H1 (cell line): ENCODE measurements at regions not wholly inside any gene's neighbourhood (a gene's known extent, or its start where the extent isn't known, plus 50 kb on each side); places are given as distances from the start of the nearest gene placed in this dataset.

ENCODE experiments used
- CTCF ChIP-seq, 3 experiments: IDR thresholded peaks; 1 replicate in 2 of 3; 2 replicates in 1 of 3; pipeline versions ENCODE4 v1.5.1 to v1.6.1; 2011; ENCODE audit warnings: low read length in 3 of 3, mild to moderate bottlenecking in 3 of 3, inconsistent platforms in 2 of 3, low read depth in 1 of 3, moderate library complexity in 1 of 3; ENCODE audit not compliant: insufficient read depth in 1 of 3; ENCODE audit errors: control extremely low read depth in 1 of 3
- SIN3A ChIP-seq, 2 experiments: IDR thresholded peaks in 1 of 2; conservative IDR thresholded peaks in 1 of 2; 2 replicates each; pipeline ENCODE4 v1.6.1; 2011 to 2012; ENCODE audit warnings: low read length in 2 of 2, improper control_type of control experiment in 1 of 2, low read depth in 1 of 2, mild to moderate bottlenecking in 1 of 2

- no peak for TF ChIP-seq SIN3A (conservative IDR thresholded peaks at IDR 0.05 in 1 of 2, IDR thresholded peaks at IDR 0.05 in 1 of 2; ENCODE audit: low read depth in 1 of 2, low read length in 2 of 2)
- TF ChIP-seq CTCF (IDR thresholded peaks at IDR 0.05; ENCODE audit: control extremely low read depth in 1 of 3, insufficient read depth in 1 of 3, low read depth in 1 of 3, low read length in 3 of 3): no peak
Measured at GRCh38 chr5:126720369-126720768, 56.6 kb upstream of the LMNB1 start.
